Astrocyte of the spinal cord (primary cell): ENCODE measurements at regions not wholly inside any gene's neighbourhood (a gene's known extent, or its start where the extent isn't known, plus 50 kb on each side); places are given as distances from the start of the nearest gene placed in this dataset.

Experiments
- DNase-seq: peaks from one replicate; pipeline ENCODE4 v3.0.0; 2011; ENCODE audit warnings: low read depth, low spot score
- H3K4me3 ChIP-seq: 2 replicates; pipeline ENCODE4 v1.5.1; 2011; ENCODE audit warnings: low read depth, mild to moderate bottlenecking, low read length, moderate library complexity
- in situ Hi-C: cut with HindIII; loops from 2 replicates; pipeline ENCODE4 v1.10.0; 2017; ENCODE audit warnings: low sequenced_read_pairs
- TF ChIP-seq, protein P1 (sequence below): IDR thresholded peaks from 2 replicates; pipeline ENCODE4 v1.5.1; 2012; ENCODE audit warnings: low read depth, mild to moderate bottlenecking, low read length, inconsistent platforms

DNA sequence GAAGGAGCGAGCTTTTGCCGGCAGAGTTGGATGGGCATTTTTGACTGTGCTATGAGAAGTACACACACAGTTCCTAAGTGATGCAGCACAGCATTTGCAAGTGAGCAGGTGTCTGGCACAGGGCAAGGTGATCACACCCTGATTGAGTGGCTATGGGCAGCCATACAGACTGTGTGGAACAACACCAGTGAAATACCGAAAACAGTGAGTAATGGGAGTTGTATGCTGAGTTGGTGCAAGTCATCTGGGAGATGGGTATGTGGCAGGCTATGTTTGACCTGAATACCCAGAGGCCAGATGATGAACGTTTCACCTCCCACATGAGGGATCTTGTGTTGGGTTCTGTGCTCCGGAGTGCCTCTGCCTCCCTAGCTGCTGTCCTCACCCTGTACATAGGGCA lies 53.5 kb upstream of the TIPARP start:
- TF ChIP-seq, protein P1, sequence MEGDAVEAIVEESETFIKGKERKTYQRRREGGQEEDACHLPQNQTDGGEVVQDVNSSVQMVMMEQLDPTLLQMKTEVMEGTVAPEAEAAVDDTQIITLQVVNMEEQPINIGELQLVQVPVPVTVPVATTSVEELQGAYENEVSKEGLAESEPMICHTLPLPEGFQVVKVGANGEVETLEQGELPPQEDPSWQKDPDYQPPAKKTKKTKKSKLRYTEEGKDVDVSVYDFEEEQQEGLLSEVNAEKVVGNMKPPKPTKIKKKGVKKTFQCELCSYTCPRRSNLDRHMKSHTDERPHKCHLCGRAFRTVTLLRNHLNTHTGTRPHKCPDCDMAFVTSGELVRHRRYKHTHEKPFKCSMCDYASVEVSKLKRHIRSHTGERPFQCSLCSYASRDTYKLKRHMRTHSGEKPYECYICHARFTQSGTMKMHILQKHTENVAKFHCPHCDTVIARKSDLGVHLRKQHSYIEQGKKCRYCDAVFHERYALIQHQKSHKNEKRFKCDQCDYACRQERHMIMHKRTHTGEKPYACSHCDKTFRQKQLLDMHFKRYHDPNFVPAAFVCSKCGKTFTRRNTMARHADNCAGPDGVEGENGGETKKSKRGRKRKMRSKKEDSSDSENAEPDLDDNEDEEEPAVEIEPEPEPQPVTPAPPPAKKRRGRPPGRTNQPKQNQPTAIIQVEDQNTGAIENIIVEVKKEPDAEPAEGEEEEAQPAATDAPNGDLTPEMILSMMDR = no peak
- in situ Hi-C loops = no loop called here
- DNase-seq = no peak
- H3K4me3 ChIP-seq = no peak overlapping the region

DNA sequence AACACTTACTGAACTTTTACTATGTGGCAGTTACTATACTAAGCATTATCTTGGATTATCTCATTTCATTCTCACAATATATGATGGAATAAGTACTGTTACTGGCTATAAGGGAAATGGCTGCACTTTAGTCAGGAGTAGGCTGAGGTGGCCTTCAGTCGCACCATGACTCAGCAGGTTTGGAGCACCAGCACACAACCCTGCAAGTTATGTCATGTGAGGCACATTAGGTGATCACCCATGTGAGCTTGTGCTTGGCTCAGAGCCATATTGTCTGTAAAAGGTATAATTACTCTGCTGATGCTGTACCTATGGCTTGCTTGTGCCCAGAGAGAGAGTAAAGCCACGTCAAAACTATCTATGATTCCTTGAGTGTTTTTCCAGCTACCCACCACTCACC lies 54.1 kb upstream of the TIPARP start:
- TF ChIP-seq, protein P1 = no peak
- in situ Hi-C loops = no loop called here
- H3K4me3 ChIP-seq = no peak overlapping the region
- no peak for DNase-seq

DNA sequence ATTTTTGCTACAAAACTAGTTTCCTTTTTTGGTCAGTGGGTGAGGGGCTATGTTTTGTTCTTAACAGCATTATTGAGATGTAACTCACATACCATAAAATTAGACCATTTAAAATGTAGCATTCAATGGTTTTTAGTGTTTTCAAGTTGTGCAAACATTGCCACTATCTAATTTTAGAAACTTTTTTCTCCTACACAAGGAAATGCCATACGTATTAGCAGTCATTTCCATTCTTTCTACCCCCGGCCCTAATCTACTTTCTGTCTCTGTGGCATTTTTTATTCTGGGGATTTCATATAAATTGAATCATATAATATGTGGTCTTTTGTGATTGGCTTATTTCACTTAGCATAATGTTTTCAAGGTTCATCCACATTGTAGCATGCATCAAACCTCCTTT lies 55.0 kb upstream of the TIPARP start:
- in situ Hi-C loops = no loop called here
- peak; percentile 47 for DNase-seq
- TF ChIP-seq, protein P1 = no peak
- H3K4me3 ChIP-seq = no peak overlapping the region

DNA sequence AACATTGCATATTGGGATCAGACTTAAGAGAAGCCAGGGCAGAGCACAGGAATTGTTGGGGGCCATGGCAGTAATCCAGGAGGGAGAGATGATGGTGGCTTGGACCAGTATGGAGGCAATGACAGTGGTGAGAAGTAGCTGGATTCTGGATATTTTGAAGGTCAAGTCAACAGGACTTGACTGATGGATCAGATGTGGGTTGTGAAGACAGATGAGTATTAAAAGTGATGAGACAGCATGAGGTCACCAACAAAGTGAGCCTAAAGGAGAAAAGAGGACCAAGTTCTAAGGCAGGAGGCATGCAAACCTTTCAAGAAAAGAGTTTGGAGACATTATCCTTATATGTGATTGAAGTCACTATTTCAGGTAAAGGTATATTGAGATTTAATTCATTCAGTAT lies 56.6 kb upstream of the TIPARP start:
- H3K4me3 ChIP-seq = no peak overlapping the region
- in situ Hi-C loops = no loop called here
- TF ChIP-seq, protein P1 = no peak
- no peak for DNase-seq

DNA sequence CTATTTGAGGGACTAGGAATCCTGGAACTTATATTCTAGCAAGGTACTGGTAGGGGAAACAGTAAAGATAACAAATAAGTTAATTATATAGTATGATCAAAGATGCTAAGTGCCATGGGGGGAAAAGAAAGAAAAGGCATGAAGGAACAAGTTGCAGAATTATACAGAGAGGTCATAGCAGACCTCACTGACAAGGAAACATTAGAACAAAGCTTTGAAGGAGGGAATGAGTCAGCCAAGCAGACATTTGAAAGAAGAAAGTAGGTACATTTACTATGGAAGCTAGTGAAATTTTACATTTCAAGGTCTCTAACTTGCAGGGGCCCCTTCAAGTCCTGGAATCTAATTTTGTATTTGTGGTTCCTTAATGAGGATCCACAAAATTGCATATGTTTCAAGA lies 57.2 kb upstream of the TIPARP start:
- in situ Hi-C loops = no loop called here
- TF ChIP-seq, protein P1 = no peak

DNA sequence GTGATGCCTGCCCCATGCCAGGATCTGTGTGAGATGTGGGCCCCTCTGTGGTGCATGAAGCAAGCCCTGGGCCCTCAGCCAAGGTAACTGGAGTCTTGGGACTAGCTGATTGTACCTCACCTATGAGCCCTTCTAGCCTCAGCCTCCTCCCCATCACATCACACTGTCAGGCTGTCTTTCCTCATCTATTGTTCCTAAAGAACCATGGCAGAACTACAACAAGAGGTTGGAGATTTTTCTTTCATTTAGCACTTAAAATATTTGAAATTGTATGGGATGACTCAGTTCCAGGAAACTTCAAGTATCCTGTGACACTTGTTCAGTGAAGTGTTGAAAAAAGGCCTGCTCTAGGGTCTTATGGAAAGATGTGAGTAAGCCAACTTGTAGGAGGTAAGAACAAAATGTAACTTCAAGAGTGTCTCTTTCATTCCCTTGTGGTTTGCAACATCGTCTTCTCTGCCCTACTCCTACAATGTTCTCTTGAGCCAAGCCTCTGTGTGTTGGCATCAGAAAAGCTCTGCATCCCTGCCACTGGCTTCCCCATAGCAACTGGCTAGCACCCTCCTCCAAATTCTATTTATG lies 58.7 kb upstream of the TIPARP start:
- in situ Hi-C loops = no loop called here
- TF ChIP-seq, protein P1 = no peak
- H3K4me3 ChIP-seq = no peak overlapping the region
- peak; percentile 92 for DNase-seq

More for the DNA sequence above, 57.2 kb upstream of the TIPARP start:
- DNase-seq = peak; percentile 43
- H3K4me3 ChIP-seq = no peak overlapping the region
